ENCODE measurements at regions not wholly inside any gene's neighbourhood (a gene's known extent, or its start where the extent isn't known, plus 50 kb on each side); places are given as distances from the start of the nearest gene placed in this dataset.

DNA sequence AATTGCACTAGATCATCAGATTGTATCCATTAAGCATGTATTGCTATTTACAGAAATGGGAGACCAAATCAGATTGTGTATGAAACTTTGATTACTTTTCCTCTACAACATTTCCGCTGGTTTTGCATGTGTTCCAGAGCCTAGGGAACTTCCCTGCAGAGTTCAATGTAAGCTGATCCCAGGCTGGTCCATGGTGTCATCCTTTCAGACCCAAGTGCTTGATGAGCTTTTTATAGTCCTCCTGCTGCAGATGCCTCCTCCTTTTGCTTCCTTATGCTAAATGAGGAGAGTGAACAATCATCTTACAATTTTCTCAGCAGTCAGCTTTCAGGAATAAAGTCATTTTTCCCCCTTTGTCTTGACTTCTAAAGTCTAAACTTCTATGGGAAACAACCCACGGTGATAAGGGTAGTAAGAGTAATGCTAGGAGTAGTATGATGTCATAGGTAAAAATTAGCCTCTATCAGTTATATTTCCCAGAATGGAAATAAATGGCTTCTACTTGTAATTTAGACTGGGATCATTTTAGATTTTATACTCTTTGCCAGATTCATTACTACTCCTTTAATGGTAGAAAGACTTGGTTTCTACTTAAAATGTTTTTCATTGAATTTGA lies 55.1 kb upstream of the SLC4A4 start:
- no peak for TF ChIP-seq TCF4 (CRISPR knock-in tag; IDR thresholded peaks at IDR 0.05; ENCODE audit: borderline replicate concordance)
- TF ChIP-seq ZFP3 (CRISPR knock-in tag; IDR thresholded peaks at IDR 0.05): no peak
- ATAC-seq: no peak

DNA sequence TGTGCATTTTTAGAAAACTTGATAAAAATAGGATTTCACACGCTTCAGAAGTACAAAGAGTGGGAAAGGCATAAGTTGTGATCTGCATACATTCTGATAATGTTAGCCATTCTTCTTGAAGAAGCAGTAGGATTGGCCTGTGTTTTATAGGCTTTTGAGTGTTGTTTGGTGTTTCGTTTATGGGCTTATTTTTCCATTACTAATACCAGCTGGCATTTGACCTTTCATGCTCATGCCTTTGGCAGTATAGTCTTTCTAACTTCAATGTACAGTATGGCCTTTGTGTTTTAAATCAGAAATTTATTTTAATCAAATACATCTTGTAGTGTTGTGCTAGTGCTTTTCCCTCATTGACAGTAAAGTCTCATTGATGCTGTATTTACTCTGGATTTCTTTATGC lies 51.5 kb upstream of the SLC4A4 start:
- ATAC-seq: no peak
- no peak for TF ChIP-seq TOX (CRISPR knock-in tag; IDR thresholded peaks at IDR 0.05; ENCODE audit: borderline replicate concordance)
- no peak for TF ChIP-seq ARNTL (CRISPR knock-in tag; IDR thresholded peaks at IDR 0.05; ENCODE audit: borderline replicate concordance, low read depth)
- no peak for TF ChIP-seq PPARA (CRISPR knock-in tag; IDR thresholded peaks at IDR 0.05; ENCODE audit: borderline replicate concordance)
- no peak for TF ChIP-seq ZFP30 (CRISPR knock-in tag; IDR thresholded peaks at IDR 0.05)
- TF ChIP-seq, protein P1, sequence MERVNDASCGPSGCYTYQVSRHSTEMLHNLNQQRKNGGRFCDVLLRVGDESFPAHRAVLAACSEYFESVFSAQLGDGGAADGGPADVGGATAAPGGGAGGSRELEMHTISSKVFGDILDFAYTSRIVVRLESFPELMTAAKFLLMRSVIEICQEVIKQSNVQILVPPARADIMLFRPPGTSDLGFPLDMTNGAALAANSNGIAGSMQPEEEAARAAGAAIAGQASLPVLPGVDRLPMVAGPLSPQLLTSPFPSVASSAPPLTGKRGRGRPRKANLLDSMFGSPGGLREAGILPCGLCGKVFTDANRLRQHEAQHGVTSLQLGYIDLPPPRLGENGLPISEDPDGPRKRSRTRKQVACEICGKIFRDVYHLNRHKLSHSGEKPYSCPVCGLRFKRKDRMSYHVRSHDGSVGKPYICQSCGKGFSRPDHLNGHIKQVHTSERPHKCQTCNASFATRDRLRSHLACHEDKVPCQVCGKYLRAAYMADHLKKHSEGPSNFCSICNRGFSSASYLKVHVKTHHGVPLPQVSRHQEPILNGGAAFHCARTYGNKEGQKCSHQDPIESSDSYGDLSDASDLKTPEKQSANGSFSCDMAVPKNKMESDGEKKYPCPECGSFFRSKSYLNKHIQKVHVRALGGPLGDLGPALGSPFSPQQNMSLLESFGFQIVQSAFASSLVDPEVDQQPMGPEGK (CRISPR knock-in tag; IDR thresholded peaks at IDR 0.05; ENCODE audit: borderline replicate concordance): no peak
- no peak for TF ChIP-seq ISL1 (CRISPR knock-in tag; IDR thresholded peaks at IDR 0.05)
- TF ChIP-seq ZC3H10 (CRISPR knock-in tag; IDR thresholded peaks at IDR 0.05): no peak
- TF ChIP-seq TCF4 (CRISPR knock-in tag; IDR thresholded peaks at IDR 0.05; ENCODE audit: borderline replicate concordance): no peak
- no peak for TF ChIP-seq BACH2 (CRISPR knock-in tag; IDR thresholded peaks at IDR 0.05; ENCODE audit: borderline replicate concordance)
- TF ChIP-seq, protein P2, sequence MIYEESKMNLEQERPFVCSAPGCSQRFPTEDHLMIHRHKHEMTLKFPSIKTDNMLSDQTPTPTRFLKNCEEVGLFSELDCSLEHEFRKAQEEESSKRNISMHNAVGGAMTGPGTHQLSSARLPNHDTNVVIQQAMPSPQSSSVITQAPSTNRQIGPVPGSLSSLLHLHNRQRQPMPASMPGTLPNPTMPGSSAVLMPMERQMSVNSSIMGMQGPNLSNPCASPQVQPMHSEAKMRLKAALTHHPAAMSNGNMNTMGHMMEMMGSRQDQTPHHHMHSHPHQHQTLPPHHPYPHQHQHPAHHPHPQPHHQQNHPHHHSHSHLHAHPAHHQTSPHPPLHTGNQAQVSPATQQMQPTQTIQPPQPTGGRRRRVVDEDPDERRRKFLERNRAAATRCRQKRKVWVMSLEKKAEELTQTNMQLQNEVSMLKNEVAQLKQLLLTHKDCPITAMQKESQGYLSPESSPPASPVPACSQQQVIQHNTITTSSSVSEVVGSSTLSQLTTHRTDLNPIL (CRISPR knock-in tag; IDR thresholded peaks at IDR 0.05; ENCODE audit: low read depth): no peak
- TF ChIP-seq CSDC2 (CRISPR knock-in tag; IDR thresholded peaks at IDR 0.05): no peak
- no peak for TF ChIP-seq ZFP3 (CRISPR knock-in tag; IDR thresholded peaks at IDR 0.05)
- TF ChIP-seq, protein P3, sequence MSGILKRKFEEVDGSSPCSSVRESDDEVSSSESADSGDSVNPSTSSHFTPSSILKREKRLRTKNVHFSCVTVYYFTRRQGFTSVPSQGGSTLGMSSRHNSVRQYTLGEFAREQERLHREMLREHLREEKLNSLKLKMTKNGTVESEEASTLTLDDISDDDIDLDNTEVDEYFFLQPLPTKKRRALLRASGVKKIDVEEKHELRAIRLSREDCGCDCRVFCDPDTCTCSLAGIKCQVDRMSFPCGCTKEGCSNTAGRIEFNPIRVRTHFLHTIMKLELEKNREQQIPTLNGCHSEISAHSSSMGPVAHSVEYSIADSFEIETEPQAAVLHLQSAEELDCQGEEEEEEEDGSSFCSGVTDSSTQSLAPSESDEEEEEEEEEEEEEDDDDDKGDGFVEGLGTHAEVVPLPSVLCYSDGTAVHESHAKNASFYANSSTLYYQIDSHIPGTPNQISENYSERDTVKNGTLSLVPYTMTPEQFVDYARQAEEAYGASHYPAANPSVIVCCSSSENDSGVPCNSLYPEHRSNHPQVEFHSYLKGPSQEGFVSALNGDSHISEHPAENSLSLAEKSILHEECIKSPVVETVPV (CRISPR knock-in tag; IDR thresholded peaks at IDR 0.05): no peak
- TF ChIP-seq, protein P4, sequence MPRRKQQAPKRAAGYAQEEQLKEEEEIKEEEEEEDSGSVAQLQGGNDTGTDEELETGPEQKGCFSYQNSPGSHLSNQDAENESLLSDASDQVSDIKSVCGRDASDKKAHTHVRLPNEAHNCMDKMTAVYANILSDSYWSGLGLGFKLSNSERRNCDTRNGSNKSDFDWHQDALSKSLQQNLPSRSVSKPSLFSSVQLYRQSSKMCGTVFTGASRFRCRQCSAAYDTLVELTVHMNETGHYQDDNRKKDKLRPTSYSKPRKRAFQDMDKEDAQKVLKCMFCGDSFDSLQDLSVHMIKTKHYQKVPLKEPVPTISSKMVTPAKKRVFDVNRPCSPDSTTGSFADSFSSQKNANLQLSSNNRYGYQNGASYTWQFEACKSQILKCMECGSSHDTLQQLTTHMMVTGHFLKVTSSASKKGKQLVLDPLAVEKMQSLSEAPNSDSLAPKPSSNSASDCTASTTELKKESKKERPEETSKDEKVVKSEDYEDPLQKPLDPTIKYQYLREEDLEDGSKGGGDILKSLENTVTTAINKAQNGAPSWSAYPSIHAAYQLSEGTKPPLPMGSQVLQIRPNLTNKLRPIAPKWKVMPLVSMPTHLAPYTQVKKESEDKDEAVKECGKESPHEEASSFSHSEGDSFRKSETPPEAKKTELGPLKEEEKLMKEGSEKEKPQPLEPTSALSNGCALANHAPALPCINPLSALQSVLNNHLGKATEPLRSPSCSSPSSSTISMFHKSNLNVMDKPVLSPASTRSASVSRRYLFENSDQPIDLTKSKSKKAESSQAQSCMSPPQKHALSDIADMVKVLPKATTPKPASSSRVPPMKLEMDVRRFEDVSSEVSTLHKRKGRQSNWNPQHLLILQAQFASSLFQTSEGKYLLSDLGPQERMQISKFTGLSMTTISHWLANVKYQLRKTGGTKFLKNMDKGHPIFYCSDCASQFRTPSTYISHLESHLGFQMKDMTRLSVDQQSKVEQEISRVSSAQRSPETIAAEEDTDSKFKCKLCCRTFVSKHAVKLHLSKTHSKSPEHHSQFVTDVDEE (CRISPR knock-in tag; IDR thresholded peaks at IDR 0.05): no peak
- TF ChIP-seq ZNF70 (CRISPR knock-in tag; IDR thresholded peaks at IDR 0.05): no peak
- TF ChIP-seq ZNF8 (CRISPR knock-in tag; IDR thresholded peaks at IDR 0.05): no peak
- no peak for TF ChIP-seq SNAI2 (CRISPR knock-in tag; IDR thresholded peaks at IDR 0.05)
- TF ChIP-seq ESRRG (CRISPR knock-in tag; IDR thresholded peaks at IDR 0.05): no peak
- no peak for TF ChIP-seq OSR1 (CRISPR knock-in tag; IDR thresholded peaks at IDR 0.05)

DNA sequence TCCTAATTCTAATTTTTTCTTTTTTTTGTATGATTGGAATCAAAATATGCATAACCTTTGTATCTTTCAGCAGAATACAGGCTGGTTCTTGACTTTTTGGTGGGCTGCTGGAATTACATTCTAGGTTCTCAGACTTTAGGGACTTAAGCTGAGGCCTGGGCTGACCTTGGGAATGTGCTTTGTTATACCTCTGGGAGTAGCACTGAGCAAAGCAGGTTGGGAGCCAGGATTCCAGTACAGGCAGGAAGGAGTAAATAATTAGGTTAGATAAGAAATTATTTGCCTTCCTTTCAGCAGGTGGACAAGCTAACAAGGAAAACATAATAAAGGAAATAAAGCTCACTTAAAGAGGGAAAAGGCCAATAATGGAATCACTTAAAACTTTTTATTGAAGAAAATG lies 49.9 kb upstream of the SLC4A4 start:
- TF ChIP-seq, protein P3 (CRISPR knock-in tag; IDR thresholded peaks at IDR 0.05): no peak
- no peak for TF ChIP-seq TOX (CRISPR knock-in tag; IDR thresholded peaks at IDR 0.05; ENCODE audit: borderline replicate concordance)
- no peak for TF ChIP-seq BACH2 (CRISPR knock-in tag; IDR thresholded peaks at IDR 0.05; ENCODE audit: borderline replicate concordance)
- no peak for ATAC-seq

Measured in SK-N-SH treated with all-trans-retinoic acid at 6 μM for 48 hours (cell line).